Parathyroid adenoma (tissue), 2 donors: ENCODE measurements at regions not wholly inside any gene's neighbourhood (a gene's known extent, or its start where the extent isn't known, plus 50 kb on each side); places are given as distances from the start of the nearest gene placed in this dataset.

Experiments used
- H2AFZ ChIP-seq: fragments of 300-600 bp; sonication (generic); one replicate; pipeline ENCODE4 v1.7.0; 2017; ENCODE audit warnings: antibody characterized with exemption, mild to moderate bottlenecking
- H3K27ac ChIP-seq: fragments of 300-600 bp; sonication (generic); one replicate; pipeline ENCODE4 v1.7.0; 2017
- H3K27me3 ChIP-seq: fragments of 300-600 bp; sonication (generic); one replicate; pipeline ENCODE4 v1.7.0; 2017; ENCODE audit warnings: low read length; ENCODE audit not compliant: control insufficient read depth, insufficient read depth
- H3K36me3 ChIP-seq: fragments of 300-600 bp; sonication (generic); one replicate; pipeline ENCODE4 v1.7.0; 2017; ENCODE audit warnings: low read length; ENCODE audit not compliant: control insufficient read depth, insufficient read depth
- H3K4me1 ChIP-seq: fragments of 300-600 bp; sonication (generic); one replicate; pipeline ENCODE4 v1.7.0; 2017; ENCODE audit warnings: control low read depth
- H3K4me2 ChIP-seq: fragments of 300-600 bp; sonication (generic); one replicate; pipeline ENCODE4 v1.7.0; 2017; ENCODE audit warnings: low read length
- H3K4me3 ChIP-seq: fragments of 300-600 bp; sonication (generic); one replicate; pipeline ENCODE4 v1.7.0; 2017; ENCODE audit warnings: low read depth, low read length
- H3K79me2 ChIP-seq: fragments of 300-600 bp; sonication (generic); one replicate; pipeline ENCODE4 v1.7.0; 2017; ENCODE audit warnings: control low read depth
- H3K9ac ChIP-seq: fragments of 300-600 bp; sonication (generic); one replicate; pipeline ENCODE4 v1.7.0; 2017; ENCODE audit warnings: mild to moderate bottlenecking
- H3K9me3 ChIP-seq: fragments of 300-600 bp; sonication (generic); one replicate; pipeline ENCODE4 v1.7.0; 2017; ENCODE audit warnings: low read length; ENCODE audit not compliant: control insufficient read depth
- CTCF ChIP-seq: fragments of 300-600 bp; sonication (generic); IDR thresholded peaks from one replicate; pipeline ENCODE4 v1.7.0; 2017; ENCODE audit warnings: antibody characterized with exemption, mild to moderate bottlenecking
- donor health status: primary hyperparathyroidism.

- no peak within 1 kb of the TSS for H2AFZ ChIP-seq
- no peak within 1 kb of the TSS for H3K4me3 ChIP-seq
- no peak within 1 kb of the TSS for H3K27ac ChIP-seq
- H3K9ac ChIP-seq, result no peak within 1 kb of the TSS
- no peaks in the 10 kb centered on the region for H3K79me2 ChIP-seq
- no peaks in the 10 kb centered on the region for H3K27me3 ChIP-seq
- no peaks in the 10 kb centered on the region for H3K9me3 ChIP-seq
- no peak for TF ChIP-seq CTCF
- no peaks in the 10 kb centered on the region for H3K4me1 ChIP-seq
- no peaks in the 10 kb centered on the region for H3K36me3 ChIP-seq
- H3K4me2 ChIP-seq, result no peak within 1 kb of the TSS
Measured at GRCh38 chr13:105465745-105466144, 1069.7 kb downstream of the EFNB2 start, which contains the start of gene DAOA. TSS of gene DAOA (plus strand) at chr13:105466045.

- H3K79me2 ChIP-seq, result no peaks in the 10 kb centered on the region
- no peak overlapping the region for H3K9ac ChIP-seq
- no peak overlapping the region for H3K4me3 ChIP-seq
- no peak overlapping the region for H3K27ac ChIP-seq
- H3K4me2 ChIP-seq, result no peak overlapping the region
- H3K9me3 ChIP-seq, result no peaks in the 10 kb centered on the region
- no peaks in the 10 kb centered on the region for H3K36me3 ChIP-seq
- no peak overlapping the region for H2AFZ ChIP-seq
- no peaks in the 10 kb centered on the region for H3K4me1 ChIP-seq
- no peaks in the 10 kb centered on the region for H3K27me3 ChIP-seq
- no peak for TF ChIP-seq CTCF
Measured at GRCh38 chr13:105465251-105465650, 1070.2 kb downstream of the EFNB2 start.

- Histone ChIP-seq H3K9ac (no peak overlapping the region), H3K27me3 (no peaks in the 10 kb centered on the region), H3K36me3 (no peaks in the 10 kb centered on the region), H3K4me2 (no peak overlapping the region), H3K9me3 (no peaks in the 10 kb centered on the region), H3K4me1 (no peaks in the 10 kb centered on the region), H3K79me2 (no peaks in the 10 kb centered on the region), H3K27ac (no peak overlapping the region), H2AFZ (no peak overlapping the region), H3K4me3 (no peak overlapping the region)
- TF ChIP-seq CTCF, result no peak
Measured at GRCh38 chr13:105464249-105464648, 1071.2 kb downstream of the EFNB2 start.

GRCh38 chr13:105463011-105463501 is 1072.4 kb downstream of the EFNB2 start:
- H3K4me3 ChIP-seq, result no peak overlapping the region
- H3K9ac ChIP-seq, result no peak overlapping the region
- no peaks in the 10 kb centered on the region for H3K36me3 ChIP-seq
- H3K79me2 ChIP-seq, result no peaks in the 10 kb centered on the region
- no peaks in the 10 kb centered on the region for H3K4me1 ChIP-seq
- no peak for TF ChIP-seq CTCF
- no peak overlapping the region for H3K27ac ChIP-seq
- H2AFZ ChIP-seq, result no peak overlapping the region
- H3K4me2 ChIP-seq, result no peak overlapping the region
- H3K27me3 ChIP-seq, result no peaks in the 10 kb centered on the region
- no peaks in the 10 kb centered on the region for H3K9me3 ChIP-seq

- H2AFZ ChIP-seq, result no peak overlapping the region
- no peak overlapping the region for H3K27ac ChIP-seq
- no peak overlapping the region for H3K4me3 ChIP-seq
- H3K9ac ChIP-seq, result no peak overlapping the region
- H3K36me3 ChIP-seq, result no peaks in the 10 kb centered on the region
- no peaks in the 10 kb centered on the region for H3K27me3 ChIP-seq
- no peaks in the 10 kb centered on the region for H3K9me3 ChIP-seq
- H3K4me2 ChIP-seq, result no peak overlapping the region
- H3K4me1 ChIP-seq, result no peaks in the 10 kb centered on the region
- no peak for TF ChIP-seq CTCF
- H3K79me2 ChIP-seq, result no peaks in the 10 kb centered on the region
Measured at GRCh38 chr13:105462098-105462497, 1073.4 kb downstream of the EFNB2 start.
